MM.1S (cell line): ENCODE measurements at regions not wholly inside any gene's neighbourhood (a gene's known extent, or its start where the extent isn't known, plus 50 kb on each side); places are given as distances from the start of the nearest gene placed in this dataset.

Experiments
- CTCF ChIP-seq: fragments of 300-600 bp; sonication (generic); IDR thresholded peaks from 2 replicates; pipeline ENCODE4 v1.5.1; 2016; ENCODE audit warnings: antibody characterized with exemption, low read length, mixed read lengths
- EZH2 ChIP-seq: fragments of 300-600 bp; sonication (generic); optimal IDR thresholded peaks from 2 replicates; pipeline ENCODE3; 2017; ENCODE audit warnings: low read depth, mild to moderate bottlenecking, antibody characterized with exemption, low read length, mixed read lengths

- TF ChIP-seq CTCF (no peak), EZH2 (no peak)
These were observed 160.5 kb downstream of the RNASET2 start for GRCh38 chr6:166795879-166796278.
